CMK (cell line): ENCODE measurements at regions not wholly inside any gene's neighbourhood (a gene's known extent, or its start where the extent isn't known, plus 50 kb on each side); places are given as distances from the start of the nearest gene placed in this dataset.
"Not testable (repeated sequence)": the region's sequence is repeated elsewhere in the genome, so short reads cannot be mapped to it uniquely, and the experiment has no call there.

Source experiments
- DNase-seq: peaks from one replicate; pipeline ENCODE4 v3.0.0-alpha.2; 2010; ENCODE audit warnings: low read depth

- DNase-seq: peak; percentile 12
Measured at GRCh38 chr16:65725156-65725845, 603.4 kb upstream of the CDH11 start.

DNA sequence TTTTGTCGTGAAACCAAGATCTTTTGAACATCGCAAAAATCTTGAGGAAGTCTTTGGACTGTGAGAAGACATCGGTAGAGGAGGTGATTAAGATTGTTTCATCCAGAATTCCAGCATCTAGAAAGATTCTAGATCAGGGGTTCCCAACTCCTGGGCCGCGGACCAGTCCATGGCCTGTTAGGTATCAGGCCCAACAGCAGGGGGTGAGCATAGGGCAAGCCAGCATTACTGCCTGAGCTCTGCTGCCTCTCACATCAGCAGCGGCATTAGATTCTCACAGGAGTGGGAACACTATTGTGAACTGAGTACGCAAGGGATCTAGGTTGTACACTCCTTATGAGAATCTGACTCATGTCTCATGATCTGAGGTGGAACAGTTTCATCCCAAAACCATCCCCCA, 600.6 kb upstream of the CDH11 start:
- DNase-seq: no peak

DNA sequence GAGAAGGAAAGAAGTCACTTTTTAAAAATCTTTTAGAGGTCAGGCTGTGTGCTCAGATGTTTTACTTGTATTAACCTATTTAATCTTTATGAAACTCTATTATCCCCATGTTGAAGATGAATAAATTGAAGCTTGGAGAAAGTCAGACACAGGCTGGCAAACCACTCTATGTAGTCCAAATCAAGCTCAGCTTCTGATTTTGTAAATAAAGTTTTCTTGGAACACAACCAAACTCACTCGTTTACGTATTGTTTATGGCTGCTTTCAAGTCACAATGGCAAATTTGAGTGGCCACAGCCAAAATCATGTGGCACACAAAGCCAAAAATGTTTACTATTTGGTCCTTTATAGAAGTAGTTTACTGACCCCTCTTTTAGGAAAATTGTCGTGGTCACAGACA, 596.0 kb upstream of the CDH11 start:
- no peak for DNase-seq

GRCh38 chr16:65716737-65717700, 595.2 kb upstream of the CDH11 start:
- DNase-seq: no peak

- DNase-seq: no peak
Measured at GRCh38 chr16:65713181-65713808, 591.4 kb upstream of the CDH11 start.

DNA sequence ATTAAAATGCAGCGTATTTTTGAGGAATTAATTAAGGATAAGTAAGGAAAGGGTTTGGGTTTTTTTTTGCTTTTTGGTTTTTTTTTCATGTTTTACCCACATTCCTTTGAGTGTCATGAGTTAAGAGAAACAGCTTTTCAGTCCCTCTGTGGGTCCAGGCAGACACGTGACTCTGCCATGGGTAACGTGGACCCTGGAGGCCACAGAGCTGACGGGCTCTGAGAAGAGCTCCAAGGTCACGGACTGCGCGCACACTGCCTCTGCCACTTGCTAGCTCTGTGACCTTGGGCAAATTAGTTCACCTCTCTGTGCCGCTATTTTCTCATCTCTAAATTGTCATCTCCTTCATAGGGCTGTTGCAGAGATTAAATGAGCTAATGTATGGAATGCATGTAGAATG, 588.2 kb upstream of the CDH11 start:
- DNase-seq: no peak

- DNase-seq: no peak
Measured at GRCh38 chr16:65704866-65705265, 583.0 kb upstream of the CDH11 start.

DNA sequence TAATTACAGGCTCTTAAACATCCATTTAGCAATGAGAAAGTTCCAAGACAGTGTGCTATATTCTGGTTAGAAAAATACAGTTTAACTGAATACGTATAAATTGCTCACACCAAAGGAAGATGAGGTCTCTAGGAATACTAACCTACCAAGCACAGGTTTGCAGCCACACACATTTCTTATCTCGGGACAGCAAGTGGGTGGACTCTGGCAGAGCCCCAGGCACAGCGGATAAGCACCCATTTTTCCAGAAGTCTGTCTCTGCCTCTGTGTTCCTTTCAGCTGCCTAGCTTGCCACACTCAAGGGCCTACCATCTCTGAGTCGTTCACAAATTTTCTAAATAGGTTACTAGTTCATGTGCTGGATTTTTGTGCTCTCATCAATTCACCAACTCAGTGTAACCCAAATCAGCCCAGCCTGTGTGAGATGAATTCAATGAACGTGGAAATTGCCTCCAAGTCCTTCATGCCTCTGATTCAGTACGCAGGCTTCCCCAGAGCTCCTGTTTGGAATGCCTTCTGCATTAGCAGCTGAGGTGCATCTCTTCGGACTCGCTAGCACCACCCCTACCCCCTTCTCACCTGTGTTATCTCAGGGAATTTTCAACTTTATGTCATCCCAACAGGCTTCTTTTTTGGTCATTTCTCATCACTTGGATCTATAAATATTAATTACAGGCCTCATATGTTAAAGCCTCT, 581.0 kb upstream of the CDH11 start:
- no peak for DNase-seq

GRCh38 chr16:65700596-65700995, 578.7 kb upstream of the CDH11 start:
- no peak for DNase-seq

GRCh38 chr16:65698791-65699321, 577.0 kb upstream of the CDH11 start:
- DNase-seq: no peak

DNA sequence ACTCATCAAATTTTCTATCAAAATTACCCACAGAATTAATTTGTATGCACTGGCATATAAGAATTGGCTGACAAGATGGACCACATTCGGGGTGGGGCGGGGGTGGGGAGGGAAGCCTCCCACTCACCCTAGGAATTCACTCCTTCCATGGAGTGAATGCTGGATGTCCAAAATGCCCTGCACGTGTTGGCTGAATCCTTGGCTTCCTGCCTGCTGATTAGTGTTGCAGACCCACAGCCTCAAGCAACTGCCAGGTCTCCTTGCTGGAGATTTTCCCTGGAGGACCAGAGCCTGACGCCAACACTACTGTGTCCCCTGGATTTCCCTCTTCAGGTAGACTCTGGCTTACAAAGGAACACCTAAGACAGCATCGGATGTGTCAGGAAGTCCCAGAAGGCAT, 575.7 kb upstream of the CDH11 start:
- no peak for DNase-seq

DNA sequence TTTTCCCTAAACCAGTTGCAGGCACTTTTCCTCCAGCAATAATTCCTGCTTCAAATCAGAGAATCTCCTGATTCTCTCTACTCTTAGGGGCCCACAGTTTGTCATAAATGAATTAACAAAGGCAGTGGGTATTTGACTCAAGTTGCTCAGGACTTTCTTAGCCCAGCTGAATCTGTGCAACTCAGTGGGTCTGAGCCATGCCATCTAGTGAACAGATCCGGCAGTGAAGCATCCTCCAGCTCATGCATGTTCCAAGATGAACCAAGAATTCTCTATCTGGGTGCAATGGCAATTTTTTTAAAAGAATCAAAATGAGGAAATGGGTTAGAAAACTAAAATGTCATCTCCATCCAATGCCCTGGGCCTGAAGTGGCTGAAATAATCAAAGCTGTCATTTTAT, 575.2 kb upstream of the CDH11 start:
- no peak for DNase-seq

GRCh38 chr16:65691846-65692245, 570.0 kb upstream of the CDH11 start:
- not testable (repeated sequence) for DNase-seq

DNA sequence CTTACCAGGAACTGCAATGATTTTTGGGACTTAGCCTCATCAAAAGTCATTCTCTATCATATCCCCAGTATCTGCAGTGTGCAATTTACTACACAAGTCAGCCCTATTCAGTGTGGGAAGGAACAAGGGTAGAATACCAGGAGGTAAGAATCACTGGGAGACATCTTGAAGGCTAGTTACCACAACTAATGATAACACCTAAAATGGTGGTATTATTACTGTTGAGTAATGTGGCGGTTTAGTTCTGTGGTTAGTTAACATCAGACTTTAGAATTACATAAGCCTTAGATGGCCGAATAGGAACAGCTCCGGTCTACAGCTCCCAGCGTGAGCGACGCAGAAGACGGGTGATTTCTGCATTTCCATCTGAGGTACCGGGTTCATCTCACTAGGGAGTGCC, 567.9 kb upstream of the CDH11 start:
- no peak for DNase-seq

- no peak for DNase-seq
Measured at GRCh38 chr16:65688301-65688700, 566.4 kb upstream of the CDH11 start.

GRCh38 chr16:65684230-65684629, 562.4 kb upstream of the CDH11 start:
- no peak for DNase-seq

GRCh38 chr16:65681406-65681805, 559.5 kb upstream of the CDH11 start:
- no peak for DNase-seq

- DNase-seq: no peak
Measured at GRCh38 chr16:65679785-65680184, 557.9 kb upstream of the CDH11 start.

GRCh38 chr16:65675161-65675560, 553.3 kb upstream of the CDH11 start:
- DNase-seq: no peak

GRCh38 chr16:65672960-65673359, 551.1 kb upstream of the CDH11 start:
- DNase-seq: peak; percentile 50

- DNase-seq: no peak
Measured at GRCh38 chr16:65671071-65671470, 549.2 kb upstream of the CDH11 start.

DNA sequence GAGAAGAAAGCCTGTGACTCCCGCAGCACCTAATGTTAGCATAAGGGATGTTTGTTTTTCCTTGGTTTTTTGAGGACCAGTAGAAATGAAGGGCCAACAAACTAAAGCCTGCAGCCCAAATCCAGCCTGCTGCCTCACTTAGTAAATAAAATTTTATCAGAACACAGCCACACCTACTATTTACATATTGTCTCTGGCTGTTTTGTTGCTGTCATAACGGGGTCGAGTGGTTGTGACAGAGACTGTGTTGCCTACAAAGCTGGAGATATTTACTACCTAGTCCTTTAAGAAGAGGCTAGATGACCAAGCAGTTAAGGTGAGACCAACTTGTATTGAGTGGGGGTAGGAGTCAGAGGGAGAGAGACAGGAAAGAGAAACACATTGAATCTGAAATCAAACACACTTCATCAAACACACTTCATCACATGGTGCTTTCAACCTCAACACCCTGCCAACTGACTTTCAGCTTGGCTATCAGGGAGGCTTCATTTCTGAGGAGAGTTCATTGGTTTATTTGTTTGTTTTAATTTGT, 546.3 kb upstream of the CDH11 start:
- DNase-seq: no peak
